HepG2 (cell line): ENCODE measurements at regions not wholly inside any gene's neighbourhood (a gene's known extent, or its start where the extent isn't known, plus 50 kb on each side); places are given as distances from the start of the nearest gene placed in this dataset.

ENCODE experiments used
- ATAC-seq: fragments of 200-7000 bp; cut with Tn5 transposase; 3 replicates; pipeline ENCODE4 v1.9.1; 2020; ENCODE audit warnings: mild to moderate bottlenecking, moderate library complexity
- BruUV-seq: library from RNA; stranded (reverse); fragments of 400-500 nt; replicated peaks from 2 replicates; lab custom pipeline; 2021; lab: Mats Ljungman, UMichigan
- CTCF ChIA-PET: fragments of 300-600 bp; formaldehyde crosslinking; extraction: SDS; loops from one replicate; lab custom pipeline; 2021; ENCODE audit warnings: low total read pairs, inconsistent platforms, low intra/inter-chr PET ratio; lab: Yijun Ruan, JAX
- POLR2A ChIA-PET: fragments of 350-600 bp; sonication (Branson Sonifier 250); formaldehyde crosslinking; loops from one replicate; lab custom pipeline; 2020; ENCODE audit warnings: antibody characterized with exemption, inconsistent platforms; lab: Yijun Ruan, JAX
- DNase-seq: peaks from one replicate; pipeline ENCODE4 v3.0.0-alpha.2; 2015; ENCODE audit warnings: low spot score
- FAIRE-seq: peaks from 3 replicates; lab custom pipeline; 2011; peaks lifted over from hg19 to GRCh38; lab: Jason Lieb, UNC
- H2AFZ ChIP-seq: one replicate; pipeline ENCODE4 v1.6.1; 2011; ENCODE audit warnings: low read length, inconsistent platforms
- H3K27ac ChIP-seq: fragments of 300-600 bp; 3 replicates; pipeline ENCODE4 v1.8.0; 2011; ENCODE audit warnings: mixed run types, mild to moderate bottlenecking, mixed read lengths, low read length, inconsistent platforms; ENCODE audit not compliant: insufficient read depth; ENCODE audit errors: extremely low read length
- H3K27me3 ChIP-seq, 2 experiments: fragments of 200-600 bp in 1 of 2; 2 replicates in 1 of 2; 3 replicates in 1 of 2; pipeline versions ENCODE4 v1.6.0 to v1.8.0; 2011; ENCODE audit warnings: low read length in 2 of 2, mild to moderate bottlenecking in 2 of 2, moderate library complexity in 2 of 2, inconsistent platforms in 1 of 2; ENCODE audit not compliant: insufficient read depth in 2 of 2, control insufficient read depth in 1 of 2
- H3K36me3 ChIP-seq, 2 experiments: fragments of 200-600 bp in 1 of 2; replicated peaks in 1 of 2; 2 replicates in 1 of 2; 3 replicates in 1 of 2; pipeline versions ENCODE4 v1.5.1 to v1.8.0; 2011; ENCODE audit warnings: low read length in 2 of 2, inconsistent platforms in 1 of 2; ENCODE audit not compliant: insufficient read depth in 2 of 2, control insufficient read depth in 1 of 2
- H3K4me1 ChIP-seq: 2 replicates; pipeline ENCODE4 v1.5.1; 2012; ENCODE audit warnings: low read length, inconsistent platforms; ENCODE audit not compliant: insufficient read depth
- H3K4me2 ChIP-seq: 2 replicates; pipeline ENCODE4 v1.6.0; 2011; ENCODE audit warnings: low read depth, low read length, inconsistent platforms
- H3K4me3 ChIP-seq, 3 experiments: fragments of 200-600 bp in 1 of 3; sonication (generic), shearing (Covaris generic) in 1 of 3; replicated peaks in 1 of 3; 2 replicates each; pipeline ENCODE4 v1.5.1; 2011 to 2016; ENCODE audit warnings: low read length in 3 of 3, inconsistent platforms in 2 of 3, low read depth in 2 of 3, mild to moderate bottlenecking in 2 of 3, control low read depth in 1 of 3, mixed read lengths in 1 of 3; ENCODE audit not compliant: insufficient read depth in 1 of 3
- H3K79me2 ChIP-seq: one replicate; pipeline ENCODE4 v1.6.1; 2011; ENCODE audit warnings: low read length, inconsistent platforms; ENCODE audit not compliant: insufficient read depth
- H3K9ac ChIP-seq: 2 replicates; pipeline ENCODE4 v1.6.0; 2011; ENCODE audit warnings: mild to moderate bottlenecking, low read depth, low read length, inconsistent platforms; ENCODE audit not compliant: insufficient read depth
- H3K9me3 ChIP-seq: 2 replicates; pipeline ENCODE4 v1.5.1; 2012; ENCODE audit warnings: mild to moderate bottlenecking, low read length
- H4K20me1 ChIP-seq: 2 replicates; pipeline ENCODE4 v1.6.0; 2011; ENCODE audit warnings: inconsistent platforms, mild to moderate bottlenecking, low read length, moderate library complexity; ENCODE audit not compliant: insufficient read depth
- ATF7 ChIP-seq, 2 experiments: fragments of 450-650 bp in 1 of 2; sonication (generic) in 1 of 2; formaldehyde crosslinking in 1 of 2; IDR thresholded peaks; 2 replicates each; pipeline versions ENCODE4 v1.4.0 to v1.6.1; 2016 to 2020; ENCODE audit warnings: antibody characterized with exemption in 1 of 2, mild to moderate bottlenecking in 1 of 2, missing genetic modification reagents in 1 of 2
- BRD4 ChIP-seq: sonication (generic); formaldehyde crosslinking; IDR thresholded peaks from 2 replicates; pipeline ENCODE4 v1.4.0; 2020; ENCODE audit warnings: missing genetic modification reagents
- CBX1 ChIP-seq: IDR thresholded peaks from one replicate; pipeline ENCODE4 v1.6.1; 2016; ENCODE audit warnings: antibody characterized with exemption, low read depth
- NFRKB ChIP-seq: fragments of 450-650 bp; IDR thresholded peaks from 2 replicates; pipeline ENCODE4 v1.6.1; 2017
- RBM22 ChIP-seq: fragments of 200-400 bp; formaldehyde crosslinking; optimal IDR thresholded peaks from 2 replicates; pipeline ENCODE3; 2017; ENCODE audit warnings: mild to moderate bottlenecking, low read length, moderate library complexity
- SATB2 ChIP-seq: sonication (generic); formaldehyde crosslinking; IDR thresholded peaks from 2 replicates; pipeline ENCODE4 v1.5.0; 2020; ENCODE audit warnings: missing genetic modification reagents
- ZNF17 ChIP-seq: sonication (generic); formaldehyde crosslinking; IDR thresholded peaks from 2 replicates; pipeline ENCODE4 v1.5.0; 2020; ENCODE audit warnings: mild to moderate bottlenecking, missing genetic modification reagents
- ZNF382 ChIP-seq: sonication (generic); formaldehyde crosslinking; IDR thresholded peaks from 2 replicates; pipeline ENCODE4 v1.5.0; 2020; ENCODE audit warnings: missing genetic modification reagents, mild to moderate bottlenecking, borderline replicate concordance
- WGBS: methylation state at CpG from one replicate; pipeline ENCODE4 v1.1.6; 2017; ENCODE audit warnings: low lambda C conversion rate; 5-methylcytosine and 5-hydroxymethylcytosine counted together
- in situ Hi-C: cut with HindIII; loops from 2 replicates; pipeline ENCODE4 v1.10.0; 2017; ENCODE audit warnings: low pct_unique_long_range_greater_than_20kb; ENCODE audit not compliant: extremely low pct_ligation_motif_present
- intact Hi-C: fragments of 100-400 bp; cut with micrococcal nuclease; formaldehyde crosslinking; loops from one replicate; pipeline ENCODE4 v1.10.0; 2022; ENCODE audit not compliant: unreplicated experiment
- TF ChIP-seq, protein P1 (sequence below): sonication (generic); formaldehyde crosslinking; IDR thresholded peaks from 2 replicates; pipeline ENCODE4 v1.4.0; 2020; ENCODE audit warnings: missing genetic modification reagents
- TF ChIP-seq, protein P2 (sequence below): sonication (generic); formaldehyde crosslinking; IDR thresholded peaks from 2 replicates; pipeline ENCODE4 v1.9.0; 2021; ENCODE audit warnings: missing genetic modification reagents, borderline replicate concordance

DNA sequence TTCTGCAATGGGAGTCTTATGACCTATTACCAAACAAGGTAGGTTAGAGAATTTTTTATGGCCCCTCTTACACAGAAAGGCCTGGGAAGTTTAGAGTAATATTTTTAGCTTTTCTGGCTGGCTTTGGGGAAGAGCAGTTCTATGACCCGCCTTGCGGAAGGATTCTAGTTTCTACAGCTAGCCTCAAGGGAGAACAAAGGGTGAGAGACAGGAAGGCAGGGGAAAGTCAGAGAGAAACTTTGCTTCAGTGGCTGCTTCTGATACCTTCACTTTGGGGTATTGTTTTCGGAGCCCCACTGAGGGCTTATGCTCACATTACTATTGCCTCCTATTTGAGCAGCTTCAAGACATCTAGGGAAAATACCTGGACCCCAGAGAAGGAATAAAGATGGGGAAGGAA, 80.7 kb upstream of the NUDT4 start (continued):
- no peak for TF ChIP-seq NFRKB
- TF ChIP-seq ATF7 (IDR thresholded peaks at IDR 0.05) = no peak
- TF ChIP-seq ATF7 (CRISPR knock-in tag; IDR thresholded peaks at IDR 0.05) = no peak

- DNase-seq = no peak
- no peaks in the 10 kb centered on the region for H4K20me1 ChIP-seq
- H2AFZ ChIP-seq = no peak overlapping the region
- no peaks in the 10 kb centered on the region for H3K79me2 ChIP-seq
- H3K27ac ChIP-seq = no peak overlapping the region
- FAIRE-seq = no peak
- no peak for ATAC-seq
- TF ChIP-seq RBM22 = no peak
- TF ChIP-seq, protein P1, sequence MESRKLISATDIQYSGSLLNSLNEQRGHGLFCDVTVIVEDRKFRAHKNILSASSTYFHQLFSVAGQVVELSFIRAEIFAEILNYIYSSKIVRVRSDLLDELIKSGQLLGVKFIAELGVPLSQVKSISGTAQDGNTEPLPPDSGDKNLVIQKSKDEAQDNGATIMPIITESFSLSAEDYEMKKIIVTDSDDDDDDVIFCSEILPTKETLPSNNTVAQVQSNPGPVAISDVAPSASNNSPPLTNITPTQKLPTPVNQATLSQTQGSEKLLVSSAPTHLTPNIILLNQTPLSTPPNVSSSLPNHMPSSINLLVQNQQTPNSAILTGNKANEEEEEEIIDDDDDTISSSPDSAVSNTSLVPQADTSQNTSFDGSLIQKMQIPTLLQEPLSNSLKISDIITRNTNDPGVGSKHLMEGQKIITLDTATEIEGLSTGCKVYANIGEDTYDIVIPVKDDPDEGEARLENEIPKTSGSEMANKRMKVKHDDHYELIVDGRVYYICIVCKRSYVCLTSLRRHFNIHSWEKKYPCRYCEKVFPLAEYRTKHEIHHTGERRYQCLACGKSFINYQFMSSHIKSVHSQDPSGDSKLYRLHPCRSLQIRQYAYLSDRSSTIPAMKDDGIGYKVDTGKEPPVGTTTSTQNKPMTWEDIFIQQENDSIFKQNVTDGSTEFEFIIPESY (CRISPR knock-in tag) = no peak
- TF ChIP-seq CBX1 = no peak
- TF ChIP-seq, protein P2, sequence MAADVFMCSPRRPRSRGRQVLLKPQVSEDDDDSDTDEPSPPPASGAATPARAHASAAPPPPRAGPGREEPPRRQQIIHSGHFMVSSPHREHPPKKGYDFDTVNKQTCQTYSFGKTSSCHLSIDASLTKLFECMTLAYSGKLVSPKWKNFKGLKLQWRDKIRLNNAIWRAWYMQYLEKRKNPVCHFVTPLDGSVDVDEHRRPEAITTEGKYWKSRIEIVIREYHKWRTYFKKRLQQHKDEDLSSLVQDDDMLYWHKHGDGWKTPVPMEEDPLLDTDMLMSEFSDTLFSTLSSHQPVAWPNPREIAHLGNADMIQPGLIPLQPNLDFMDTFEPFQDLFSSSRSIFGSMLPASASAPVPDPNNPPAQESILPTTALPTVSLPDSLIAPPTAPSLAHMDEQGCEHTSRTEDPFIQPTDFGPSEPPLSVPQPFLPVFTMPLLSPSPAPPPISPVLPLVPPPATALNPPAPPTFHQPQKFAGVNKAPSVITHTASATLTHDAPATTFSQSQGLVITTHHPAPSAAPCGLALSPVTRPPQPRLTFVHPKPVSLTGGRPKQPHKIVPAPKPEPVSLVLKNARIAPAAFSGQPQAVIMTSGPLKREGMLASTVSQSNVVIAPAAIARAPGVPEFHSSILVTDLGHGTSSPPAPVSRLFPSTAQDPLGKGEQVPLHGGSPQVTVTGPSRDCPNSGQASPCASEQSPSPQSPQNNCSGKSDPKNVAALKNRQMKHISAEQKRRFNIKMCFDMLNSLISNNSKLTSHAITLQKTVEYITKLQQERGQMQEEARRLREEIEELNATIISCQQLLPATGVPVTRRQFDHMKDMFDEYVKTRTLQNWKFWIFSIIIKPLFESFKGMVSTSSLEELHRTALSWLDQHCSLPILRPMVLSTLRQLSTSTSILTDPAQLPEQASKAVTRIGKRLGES (CRISPR knock-in tag) = no peak
- TF ChIP-seq SATB2 (CRISPR knock-in tag) = no peak
- TF ChIP-seq BRD4 = no peak
- no peak for TF ChIP-seq ZNF17 (CRISPR knock-in tag)
- no peak for TF ChIP-seq ZNF382 (CRISPR knock-in tag)
- H3K4me1 ChIP-seq = peaks cover 52% of the 10 kb centered on the region
- H3K36me3 ChIP-seq = no peaks in the 10 kb centered on the region
- intact Hi-C loops = no loop called here
- in situ Hi-C loops = no loop called here
- H3K27me3 ChIP-seq = no peaks in the 10 kb centered on the region
- no peak overlapping the region for H3K4me2 ChIP-seq
- no TSS peak for BruUV-seq
- H3K9ac ChIP-seq = no peak overlapping the region
- H3K4me3 ChIP-seq = no peak overlapping the region
- ChIA-PET POLR2A (no interaction called here), CTCF (no interaction called here)
- WGBS = 93% methylated on average over 2 of the region's 2 CpGs
- no peaks in the 10 kb centered on the region for H3K9me3 ChIP-seq
Observed at GRCh38 chr12:93297536-93297935, 80.2 kb upstream of the NUDT4 start.
